Endodermal cell (in vitro differentiated cells): ENCODE measurements at regions not wholly inside any gene's neighbourhood (a gene's known extent, or its start where the extent isn't known, plus 50 kb on each side); places are given as distances from the start of the nearest gene placed in this dataset.

Source experiments
- DNase-seq: peaks from one replicate; pipeline ENCODE4 v3.0.0-alpha.2; 2017
- H3K27ac ChIP-seq: 2 replicates; pipeline ENCODE4 v1.5.1; 2013; ENCODE audit warnings: mild to moderate bottlenecking, low read depth, low read length, moderate library complexity
- H3K27me3 ChIP-seq: 2 replicates; pipeline ENCODE4 v1.6.1; 2013; ENCODE audit warnings: mild to moderate bottlenecking, low read length, moderate library complexity; ENCODE audit not compliant: insufficient read depth, control insufficient read depth, poor library complexity, severe bottlenecking
- H3K36me3 ChIP-seq: 2 replicates; pipeline ENCODE4 v1.7.0; 2013; ENCODE audit warnings: mild to moderate bottlenecking, low read length, moderate library complexity; ENCODE audit not compliant: control insufficient read depth, insufficient read depth
- H3K4me1 ChIP-seq: one replicate; pipeline ENCODE4 v1.7.0; 2013; ENCODE audit warnings: low read length; ENCODE audit not compliant: control insufficient read depth, insufficient read depth
- H3K4me3 ChIP-seq: 2 replicates; pipeline ENCODE4 v1.5.1; 2013; ENCODE audit warnings: mild to moderate bottlenecking, low read length, moderate library complexity
- H3K9ac ChIP-seq: 2 replicates; pipeline ENCODE4 v1.6.1; 2013; ENCODE audit warnings: mild to moderate bottlenecking, low read length, moderate library complexity; ENCODE audit not compliant: poor library complexity, severe bottlenecking; ENCODE audit errors: extremely low read depth
- H3K9me3 ChIP-seq: 2 replicates; pipeline ENCODE4 v1.6.1; 2013; ENCODE audit warnings: mild to moderate bottlenecking, low read length, moderate library complexity; ENCODE audit not compliant: control insufficient read depth
- H3K27ac Mint-ChIP-seq: 2 replicates; pipeline ENCODE4 v1.8.0; 2020; ENCODE audit warnings: mixed read lengths
- H3K27me3 Mint-ChIP-seq: 2 replicates; pipeline ENCODE4 v1.8.0; 2021; ENCODE audit warnings: mild to moderate bottlenecking, mixed read lengths; ENCODE audit not compliant: insufficient read depth
- H3K36me3 Mint-ChIP-seq: 2 replicates; pipeline ENCODE4 v1.8.0; 2020; ENCODE audit warnings: low read depth, mixed read lengths
- H3K4me1 Mint-ChIP-seq: 2 replicates; pipeline ENCODE4 v1.8.0; 2020; ENCODE audit warnings: mixed read lengths
- H3K4me3 Mint-ChIP-seq: 2 replicates; pipeline ENCODE4 v1.8.0; 2020; ENCODE audit warnings: mild to moderate bottlenecking, moderate library complexity, mixed read lengths
- H3K9me3 Mint-ChIP-seq: 2 replicates; pipeline ENCODE4 v1.8.0; 2020; ENCODE audit warnings: mild to moderate bottlenecking, mixed read lengths
- WGBS, 2 experiments: methylation state at CpG; one replicate each; pipeline versions ENCODE4 v1.1.5 to v1.1.7; 2013; ENCODE audit warnings: missing lambda C conversion rate in 2 of 2, mixed read lengths in 1 of 2; ENCODE audit not compliant: insufficient coverage in 1 of 2, insufficient read length in 1 of 2; 5-methylcytosine and 5-hydroxymethylcytosine counted together
- TF ChIP-seq, protein P1 (sequence below): fragments of 200-600 bp; sonication (generic); conservative IDR thresholded peaks from 2 replicates; pipeline ENCODE4 v1.5.0; 2021; ENCODE audit warnings: antibody characterized with exemption, mild to moderate bottlenecking

DNA sequence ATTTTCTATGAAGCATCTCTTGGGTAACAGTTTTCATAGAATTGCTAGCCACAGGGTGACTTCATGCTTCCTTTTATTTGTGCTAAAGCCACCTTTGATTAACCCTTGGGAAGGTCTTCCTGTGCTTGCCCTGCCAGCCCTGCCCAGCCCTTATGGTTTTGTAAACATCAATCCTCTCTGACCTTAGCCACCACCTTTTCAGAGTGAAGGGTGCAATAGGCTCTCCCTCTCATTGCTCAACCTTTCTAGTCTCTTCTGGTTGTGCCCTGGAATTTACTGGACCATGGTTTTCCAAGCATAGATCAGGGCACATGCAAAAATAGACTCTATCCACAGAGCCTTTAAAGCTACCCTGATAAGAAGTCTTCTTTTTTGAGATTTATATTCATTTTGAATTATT lies 77.7 kb upstream of the FRMD6 start:
- Mint-ChIP-seq H3K4me3 (no peak overlapping the region), H3K4me1 (peaks cover 13% of the 10 kb centered on the region), H3K9me3 (no peaks in the 10 kb centered on the region), H3K36me3 (no peaks in the 10 kb centered on the region), H3K27ac (no peak overlapping the region), H3K27me3 (peaks cover 5% of the 10 kb centered on the region)
- Histone ChIP-seq H3K27ac (no peak overlapping the region), H3K27me3 (no peaks in the 10 kb centered on the region), H3K4me1 (no peaks in the 10 kb centered on the region), H3K36me3 (no peaks in the 10 kb centered on the region), H3K9ac (no peak overlapping the region), H3K9me3 (no peaks in the 10 kb centered on the region), H3K4me3 (no peak overlapping the region)
- TF ChIP-seq, protein P1, sequence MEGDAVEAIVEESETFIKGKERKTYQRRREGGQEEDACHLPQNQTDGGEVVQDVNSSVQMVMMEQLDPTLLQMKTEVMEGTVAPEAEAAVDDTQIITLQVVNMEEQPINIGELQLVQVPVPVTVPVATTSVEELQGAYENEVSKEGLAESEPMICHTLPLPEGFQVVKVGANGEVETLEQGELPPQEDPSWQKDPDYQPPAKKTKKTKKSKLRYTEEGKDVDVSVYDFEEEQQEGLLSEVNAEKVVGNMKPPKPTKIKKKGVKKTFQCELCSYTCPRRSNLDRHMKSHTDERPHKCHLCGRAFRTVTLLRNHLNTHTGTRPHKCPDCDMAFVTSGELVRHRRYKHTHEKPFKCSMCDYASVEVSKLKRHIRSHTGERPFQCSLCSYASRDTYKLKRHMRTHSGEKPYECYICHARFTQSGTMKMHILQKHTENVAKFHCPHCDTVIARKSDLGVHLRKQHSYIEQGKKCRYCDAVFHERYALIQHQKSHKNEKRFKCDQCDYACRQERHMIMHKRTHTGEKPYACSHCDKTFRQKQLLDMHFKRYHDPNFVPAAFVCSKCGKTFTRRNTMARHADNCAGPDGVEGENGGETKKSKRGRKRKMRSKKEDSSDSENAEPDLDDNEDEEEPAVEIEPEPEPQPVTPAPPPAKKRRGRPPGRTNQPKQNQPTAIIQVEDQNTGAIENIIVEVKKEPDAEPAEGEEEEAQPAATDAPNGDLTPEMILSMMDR, result no peak
- DNase-seq, result no peak

DNA sequence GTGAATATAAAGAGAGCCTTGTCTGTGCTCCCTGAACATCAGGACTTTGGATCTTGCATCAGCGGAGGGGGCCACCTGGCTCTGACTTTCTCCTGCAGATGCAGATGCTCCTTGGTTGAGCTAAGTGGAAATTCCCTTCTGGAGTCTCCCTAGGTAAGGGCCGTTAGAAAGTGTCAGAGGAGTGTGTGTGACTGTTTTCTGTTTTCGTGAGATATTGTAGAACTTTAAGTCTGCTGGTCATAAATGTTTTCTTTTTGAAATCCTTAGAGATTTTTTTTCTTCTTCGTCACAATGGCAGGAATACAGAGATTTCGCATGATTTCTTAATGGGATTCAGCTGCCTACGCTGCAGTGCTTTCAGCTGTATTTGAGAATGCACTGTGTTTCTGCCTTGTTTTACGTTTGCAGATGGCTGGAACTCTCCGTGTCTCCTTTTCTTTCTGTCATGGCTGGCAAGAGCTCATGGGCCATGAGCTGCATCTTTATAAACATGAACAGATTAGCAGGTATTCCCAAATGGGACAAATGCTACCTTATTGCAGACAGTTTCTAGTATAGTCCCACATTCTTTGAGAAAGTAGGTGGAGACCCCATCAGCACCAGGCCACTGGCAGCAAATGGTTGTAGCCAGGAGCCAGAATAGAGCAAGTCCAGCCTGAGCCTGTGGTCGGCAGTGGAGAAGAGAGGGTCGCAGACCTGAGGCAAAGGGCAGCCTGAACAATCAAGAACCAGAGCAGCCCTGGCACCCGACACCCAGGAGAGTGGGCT lies 76.2 kb upstream of the FRMD6 start:
- Mint-ChIP-seq H3K4me1 (peaks cover 13% of the 10 kb centered on the region), H3K27ac (peak overlapping the region; percentile 38)

DNA sequence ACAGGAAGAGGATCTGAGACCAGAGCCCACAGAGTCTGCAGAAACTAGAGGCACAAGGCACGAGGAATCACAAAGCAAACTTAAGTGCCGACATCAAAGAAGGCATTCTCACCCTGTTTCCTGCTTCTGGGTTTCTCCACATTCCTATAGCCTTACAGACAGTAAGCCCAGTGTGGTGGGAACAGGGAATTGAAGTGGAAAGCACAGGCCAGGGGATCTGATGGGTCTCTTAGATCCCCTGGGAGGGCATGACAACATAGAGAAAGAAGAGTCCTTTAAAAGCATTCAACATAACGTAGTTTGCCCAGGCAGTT lies 75.6 kb upstream of the FRMD6 start:
- no peaks in the 10 kb centered on the region for H3K36me3 Mint-ChIP-seq
- H3K36me3 ChIP-seq, result no peaks in the 10 kb centered on the region
- no peaks in the 10 kb centered on the region for H3K27me3 ChIP-seq
- no peaks in the 10 kb centered on the region for H3K9me3 ChIP-seq
- H3K4me1 ChIP-seq, result no peaks in the 10 kb centered on the region
- no peaks in the 10 kb centered on the region for H3K9me3 Mint-ChIP-seq
- TF ChIP-seq, protein P1, result no peak
- peaks cover 16% of the 10 kb centered on the region for H3K4me1 Mint-ChIP-seq
- peaks cover 13% of the 10 kb centered on the region for H3K27me3 Mint-ChIP-seq
- H3K4me3 Mint-ChIP-seq, result no peak overlapping the region
- no peak overlapping the region for H3K9ac ChIP-seq
- H3K27ac ChIP-seq, result peak overlapping the region; percentile 4
- 80 to 81% methylated on average over 1 to 3 of the region's 3 CpGs for WGBS, 2 experiments
- peak; percentile 75 for DNase-seq
- H3K4me3 ChIP-seq, result no peak overlapping the region
- H3K27ac Mint-ChIP-seq, result peak overlapping the region; percentile 38

More for the DNA sequence above, 76.2 kb upstream of the FRMD6 start:
- H3K9me3 ChIP-seq, result no peaks in the 10 kb centered on the region
- H3K36me3 Mint-ChIP-seq, result no peaks in the 10 kb centered on the region
- no peak overlapping the region for H3K9ac ChIP-seq
- peaks cover 13% of the 10 kb centered on the region for H3K27me3 Mint-ChIP-seq
- H3K36me3 ChIP-seq, result no peaks in the 10 kb centered on the region
- H3K27ac ChIP-seq, result peak overlapping the region; percentile 4
- H3K27me3 ChIP-seq, result no peaks in the 10 kb centered on the region
- 87 to 89% methylated on average over 11 of the region's 11 CpGs for WGBS, 2 experiments
- H3K4me1 ChIP-seq, result no peaks in the 10 kb centered on the region
- no peaks in the 10 kb centered on the region for H3K9me3 Mint-ChIP-seq
- TF ChIP-seq, protein P1, result no peak
- H3K4me3 Mint-ChIP-seq, result no peak overlapping the region
- H3K4me3 ChIP-seq, result no peak overlapping the region
- DNase-seq, result no peak
